ENCODE measurements at regions not wholly inside any gene's neighbourhood (a gene's known extent, or its start where the extent isn't known, plus 50 kb on each side); places are given as distances from the start of the nearest gene placed in this dataset.

GRCh38 chr13:54078271-54078870, 1049.8 kb downstream of the OLFM4 start:
- no peak for TF ChIP-seq CTCF (conservative IDR thresholded peaks at IDR 0.05; ENCODE audit: low read depth, low read length)
- TF ChIP-seq EZH2 (IDR thresholded peaks at IDR 0.05; ENCODE audit: borderline replicate concordance, low read depth, low read length, poor library complexity, severe bottlenecking) = no peak
